Ishikawa (cell line): ENCODE measurements at regions not wholly inside any gene's neighbourhood (a gene's known extent, or its start where the extent isn't known, plus 50 kb on each side); places are given as distances from the start of the nearest gene placed in this dataset.

Experiments
- CEBPB ChIP-seq: IDR thresholded peaks from 2 replicates; pipeline ENCODE4 v1.6.1; 2012
- CREB1 ChIP-seq: IDR thresholded peaks from 2 replicates; pipeline ENCODE4 v1.6.1; 2012; ENCODE audit warnings: low read depth
- EGR1 ChIP-seq: IDR thresholded peaks from 2 replicates; pipeline ENCODE4 v1.6.1; 2012
- EP300 ChIP-seq: IDR thresholded peaks from 2 replicates; pipeline ENCODE4 v1.6.1; 2012; ENCODE audit warnings: borderline replicate concordance
- FOXM1 ChIP-seq: IDR thresholded peaks from 2 replicates; pipeline ENCODE4 v1.6.1; 2012; ENCODE audit warnings: low read depth, borderline replicate concordance
- NFIC ChIP-seq: IDR thresholded peaks from 2 replicates; pipeline ENCODE4 v1.6.1; 2012
- RAD21 ChIP-seq: IDR thresholded peaks from 2 replicates; pipeline ENCODE4 v1.6.1; 2012; ENCODE audit warnings: low read depth
- TAF1 ChIP-seq: IDR thresholded peaks from 2 replicates; pipeline ENCODE4 v1.6.1; 2012; ENCODE audit warnings: low read depth, mild to moderate bottlenecking
- TCF12 ChIP-seq: IDR thresholded peaks from 2 replicates; pipeline ENCODE4 v1.6.1; 2012; ENCODE audit warnings: low read depth
- TEAD4 ChIP-seq: IDR thresholded peaks from 2 replicates; pipeline ENCODE4 v1.6.1; 2012
- YY1 ChIP-seq: IDR thresholded peaks from 2 replicates; pipeline ENCODE4 v1.6.1; 2012; ENCODE audit warnings: low read depth
- ZBTB7A ChIP-seq: IDR thresholded peaks from 2 replicates; pipeline ENCODE4 v1.6.1; 2012; ENCODE audit warnings: low read depth
- TF ChIP-seq, protein P1 (sequence below): IDR thresholded peaks from 2 replicates; pipeline ENCODE4 v1.6.1; 2012; ENCODE audit warnings: low read depth, mild to moderate bottlenecking
- TF ChIP-seq, protein P2 (sequence below): IDR thresholded peaks from 2 replicates; pipeline ENCODE4 v1.6.1; 2012
- TF ChIP-seq, protein P3 (sequence below): IDR thresholded peaks from 2 replicates; pipeline ENCODE4 v1.6.1; 2012

DNA sequence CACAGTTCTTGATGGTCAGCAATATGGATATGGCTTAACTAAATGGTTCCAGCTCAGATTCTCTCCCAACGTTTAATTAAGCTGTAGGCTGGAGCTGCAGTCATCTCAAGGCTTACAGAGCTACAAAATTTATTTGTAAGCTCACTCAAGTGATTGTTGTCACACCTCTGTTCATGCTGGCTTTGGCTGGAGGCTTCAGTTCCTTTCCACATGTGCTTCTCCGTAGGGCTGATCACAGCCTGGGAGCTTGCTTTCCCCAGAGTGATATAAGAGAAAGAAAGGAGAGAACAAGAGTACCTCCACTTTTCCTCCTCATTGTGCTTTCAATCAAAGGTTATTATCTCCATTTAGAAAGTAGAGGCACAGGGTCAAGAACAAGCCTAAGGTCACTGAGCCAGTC is 182.7 kb upstream of the KCNN2 start:
- TF ChIP-seq TAF1 (no peak), TEAD4 (no peak), EP300 (no peak), CREB1 (no peak), YY1 (no peak), CEBPB (no peak), TCF12 (no peak), EGR1 (no peak)
- TF ChIP-seq, protein P1, sequence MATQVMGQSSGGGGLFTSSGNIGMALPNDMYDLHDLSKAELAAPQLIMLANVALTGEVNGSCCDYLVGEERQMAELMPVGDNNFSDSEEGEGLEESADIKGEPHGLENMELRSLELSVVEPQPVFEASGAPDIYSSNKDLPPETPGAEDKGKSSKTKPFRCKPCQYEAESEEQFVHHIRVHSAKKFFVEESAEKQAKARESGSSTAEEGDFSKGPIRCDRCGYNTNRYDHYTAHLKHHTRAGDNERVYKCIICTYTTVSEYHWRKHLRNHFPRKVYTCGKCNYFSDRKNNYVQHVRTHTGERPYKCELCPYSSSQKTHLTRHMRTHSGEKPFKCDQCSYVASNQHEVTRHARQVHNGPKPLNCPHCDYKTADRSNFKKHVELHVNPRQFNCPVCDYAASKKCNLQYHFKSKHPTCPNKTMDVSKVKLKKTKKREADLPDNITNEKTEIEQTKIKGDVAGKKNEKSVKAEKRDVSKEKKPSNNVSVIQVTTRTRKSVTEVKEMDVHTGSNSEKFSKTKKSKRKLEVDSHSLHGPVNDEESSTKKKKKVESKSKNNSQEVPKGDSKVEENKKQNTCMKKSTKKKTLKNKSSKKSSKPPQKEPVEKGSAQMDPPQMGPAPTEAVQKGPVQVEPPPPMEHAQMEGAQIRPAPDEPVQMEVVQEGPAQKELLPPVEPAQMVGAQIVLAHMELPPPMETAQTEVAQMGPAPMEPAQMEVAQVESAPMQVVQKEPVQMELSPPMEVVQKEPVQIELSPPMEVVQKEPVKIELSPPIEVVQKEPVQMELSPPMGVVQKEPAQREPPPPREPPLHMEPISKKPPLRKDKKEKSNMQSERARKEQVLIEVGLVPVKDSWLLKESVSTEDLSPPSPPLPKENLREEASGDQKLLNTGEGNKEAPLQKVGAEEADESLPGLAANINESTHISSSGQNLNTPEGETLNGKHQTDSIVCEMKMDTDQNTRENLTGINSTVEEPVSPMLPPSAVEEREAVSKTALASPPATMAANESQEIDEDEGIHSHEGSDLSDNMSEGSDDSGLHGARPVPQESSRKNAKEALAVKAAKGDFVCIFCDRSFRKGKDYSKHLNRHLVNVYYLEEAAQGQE = no peak

DNA sequence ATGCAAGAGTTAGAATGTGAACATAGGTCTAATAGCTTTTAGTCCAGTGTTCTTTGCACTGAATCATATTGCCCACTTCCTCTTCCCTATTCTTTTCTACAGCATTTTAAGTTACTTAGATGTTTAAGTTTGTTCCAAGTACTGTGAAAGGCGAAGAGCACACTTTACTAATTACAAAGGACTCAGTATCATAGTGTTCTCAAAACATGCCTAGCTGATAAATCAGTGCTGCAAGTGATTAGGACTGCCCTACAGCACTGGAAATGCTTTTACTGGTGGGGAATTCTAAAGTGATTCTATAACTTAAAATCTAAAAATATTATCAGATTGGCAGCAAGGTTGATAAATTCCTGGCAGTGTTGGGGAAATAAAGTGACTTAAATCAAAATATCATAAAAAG is 177.9 kb upstream of the KCNN2 start:
- TF ChIP-seq FOXM1 (no peak), NFIC (no peak), TCF12 (no peak), TEAD4 (no peak), YY1 (no peak), ZBTB7A (no peak), RAD21 (no peak), EP300 (no peak), CEBPB (no peak)
- TF ChIP-seq, protein P1 = no peak
- TF ChIP-seq, protein P2, sequence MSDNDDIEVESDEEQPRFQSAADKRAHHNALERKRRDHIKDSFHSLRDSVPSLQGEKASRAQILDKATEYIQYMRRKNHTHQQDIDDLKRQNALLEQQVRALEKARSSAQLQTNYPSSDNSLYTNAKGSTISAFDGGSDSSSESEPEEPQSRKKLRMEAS = no peak
- TF ChIP-seq, protein P3, sequence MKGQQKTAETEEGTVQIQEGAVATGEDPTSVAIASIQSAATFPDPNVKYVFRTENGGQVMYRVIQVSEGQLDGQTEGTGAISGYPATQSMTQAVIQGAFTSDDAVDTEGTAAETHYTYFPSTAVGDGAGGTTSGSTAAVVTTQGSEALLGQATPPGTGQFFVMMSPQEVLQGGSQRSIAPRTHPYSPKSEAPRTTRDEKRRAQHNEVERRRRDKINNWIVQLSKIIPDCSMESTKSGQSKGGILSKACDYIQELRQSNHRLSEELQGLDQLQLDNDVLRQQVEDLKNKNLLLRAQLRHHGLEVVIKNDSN = no peak

DNA sequence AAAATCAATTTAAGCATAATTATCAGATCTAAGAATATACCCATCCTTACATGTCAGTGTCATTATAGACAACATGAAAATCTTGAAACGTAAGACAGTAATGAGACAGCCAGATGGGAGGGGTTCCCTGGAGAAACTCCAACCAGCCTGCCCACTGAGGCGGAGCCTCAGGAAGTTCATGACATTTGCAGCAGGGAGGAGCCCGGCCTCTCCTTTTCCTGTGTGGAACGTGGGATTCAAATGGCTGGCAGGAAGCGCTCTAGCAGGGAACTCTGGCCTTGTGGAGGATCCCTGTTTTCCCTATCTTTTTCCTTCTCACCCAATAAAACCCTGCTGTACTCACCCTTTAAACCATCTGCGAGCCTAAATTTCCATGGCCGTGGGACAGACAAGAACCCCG is 176.6 kb upstream of the KCNN2 start:
- no peak for TF ChIP-seq YY1
- TF ChIP-seq CEBPB = no peak

DNA sequence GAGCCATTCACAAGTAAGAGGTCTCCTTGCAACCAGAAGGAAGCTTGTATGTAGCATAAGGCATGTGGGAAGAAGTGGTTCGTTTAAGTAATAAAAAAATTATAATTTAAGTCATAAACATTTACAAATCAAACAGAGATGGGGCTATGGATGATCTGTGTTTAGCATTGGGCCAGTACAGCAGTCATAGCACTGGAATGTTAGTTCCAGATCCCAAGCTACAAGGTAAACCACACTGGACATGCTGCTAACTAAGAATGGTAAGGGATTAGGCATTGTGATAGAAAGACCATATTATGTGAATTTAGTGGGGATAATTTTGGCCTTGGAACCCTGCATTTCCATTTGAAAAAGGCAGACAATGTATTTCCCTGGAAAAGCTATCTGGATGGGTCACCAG is 170.4 kb upstream of the KCNN2 start:
- TF ChIP-seq CREB1 (no peak), YY1 (no peak), ZBTB7A (no peak), TAF1 (no peak), TEAD4 (no peak), NFIC (no peak)
- TF ChIP-seq, protein P2 = no peak

DNA sequence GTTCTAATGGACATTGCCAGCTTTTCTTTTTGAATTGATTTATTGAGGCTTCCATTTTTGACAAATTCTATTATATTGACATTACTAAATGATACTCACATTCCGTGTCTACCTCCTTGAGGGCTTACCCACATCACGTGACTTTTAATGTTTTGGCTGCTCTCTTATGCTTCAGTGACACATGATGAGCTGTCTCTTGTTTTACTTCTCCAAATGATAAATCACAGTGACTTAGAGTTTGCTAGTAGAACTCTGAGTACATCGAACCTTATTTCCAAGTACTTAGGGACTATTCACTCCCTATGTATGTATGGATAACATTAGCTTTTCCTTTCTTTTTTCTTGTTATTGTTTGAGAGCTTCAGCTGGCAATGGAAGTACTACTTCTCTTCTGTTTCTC is 169.8 kb upstream of the KCNN2 start:
- TF ChIP-seq RAD21 (no peak), TCF12 (no peak), CREB1 (no peak), NFIC (no peak), FOXM1 (no peak), TAF1 (no peak), CEBPB (no peak), TEAD4 (no peak)
- TF ChIP-seq, protein P2 = no peak
- TF ChIP-seq, protein P3 = no peak

DNA sequence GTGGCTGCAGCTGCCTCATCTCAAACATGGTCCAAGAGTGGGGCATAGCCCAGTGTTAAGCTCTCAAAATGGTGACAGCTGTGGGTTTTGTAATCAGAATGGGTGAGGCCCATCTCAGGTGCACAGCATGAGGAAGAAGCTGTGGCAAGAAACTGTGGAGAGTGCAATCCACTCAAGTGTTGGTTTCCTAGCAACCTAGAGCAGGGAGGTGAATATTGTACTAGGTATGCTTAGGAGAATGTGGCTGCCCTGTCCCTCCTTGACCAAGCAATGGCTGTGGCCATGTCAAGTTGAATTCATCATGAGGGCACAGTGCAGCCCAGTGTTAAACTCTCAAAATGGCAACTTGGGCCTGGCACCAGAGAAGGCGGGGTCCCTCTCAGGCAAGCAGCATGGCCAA is 160.5 kb upstream of the KCNN2 start:
- TF ChIP-seq EGR1 (no peak), CEBPB (no peak), FOXM1 (no peak), NFIC (no peak)

DNA sequence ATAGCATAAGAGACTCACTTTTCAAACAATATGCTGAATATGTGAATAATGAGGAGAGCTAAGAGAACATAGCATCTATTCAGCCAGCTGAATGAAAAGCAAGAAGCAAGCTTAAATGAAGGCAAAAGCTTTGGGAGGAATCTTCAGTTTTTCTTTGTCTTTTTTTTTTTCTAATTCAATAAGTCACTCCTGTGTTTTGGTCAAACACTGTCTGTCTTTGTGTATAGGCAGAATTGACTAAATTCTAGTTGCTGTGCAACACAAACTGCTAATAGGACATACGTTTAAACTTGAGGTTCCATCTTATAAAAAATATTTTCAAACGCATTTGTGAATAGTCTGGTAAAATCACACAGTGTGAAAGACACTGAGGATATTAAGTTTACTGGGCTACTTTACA is 156.9 kb upstream of the KCNN2 start:
- TF ChIP-seq, protein P3 = no peak
- TF ChIP-seq EGR1 (no peak), EP300 (no peak), CREB1 (no peak), YY1 (no peak), RAD21 (no peak)
